ENCODE measurements at regions not wholly inside any gene's neighbourhood (a gene's known extent, or its start where the extent isn't known, plus 50 kb on each side); places are given as distances from the start of the nearest gene placed in this dataset.

DNA sequence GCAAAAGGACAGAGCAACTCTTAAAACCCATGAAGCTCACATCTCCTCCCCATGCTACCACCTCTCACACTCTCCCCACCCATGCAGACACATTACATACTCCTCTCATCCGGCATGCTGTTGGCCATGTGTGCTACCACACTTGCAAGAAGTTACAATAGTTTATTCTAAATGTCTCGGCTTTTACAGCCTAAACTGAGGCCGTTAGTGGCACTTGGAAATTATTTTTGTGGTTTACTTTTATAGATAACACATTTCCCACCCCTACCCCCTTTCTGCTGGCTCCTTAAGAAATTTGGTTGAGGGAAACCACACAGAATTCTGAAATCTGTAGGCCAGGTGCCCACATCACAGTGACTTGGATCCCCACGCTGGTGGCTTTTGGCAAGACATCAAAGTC is 141.1 kb upstream of the HHIP start:
- no peak for TF ChIP-seq CTCF (IDR thresholded peaks at IDR 0.05)
- no peak for ATAC-seq (ENCODE audit: low FRiP score)
- no peak for DNase-seq (ENCODE audit: low spot score)

DNA sequence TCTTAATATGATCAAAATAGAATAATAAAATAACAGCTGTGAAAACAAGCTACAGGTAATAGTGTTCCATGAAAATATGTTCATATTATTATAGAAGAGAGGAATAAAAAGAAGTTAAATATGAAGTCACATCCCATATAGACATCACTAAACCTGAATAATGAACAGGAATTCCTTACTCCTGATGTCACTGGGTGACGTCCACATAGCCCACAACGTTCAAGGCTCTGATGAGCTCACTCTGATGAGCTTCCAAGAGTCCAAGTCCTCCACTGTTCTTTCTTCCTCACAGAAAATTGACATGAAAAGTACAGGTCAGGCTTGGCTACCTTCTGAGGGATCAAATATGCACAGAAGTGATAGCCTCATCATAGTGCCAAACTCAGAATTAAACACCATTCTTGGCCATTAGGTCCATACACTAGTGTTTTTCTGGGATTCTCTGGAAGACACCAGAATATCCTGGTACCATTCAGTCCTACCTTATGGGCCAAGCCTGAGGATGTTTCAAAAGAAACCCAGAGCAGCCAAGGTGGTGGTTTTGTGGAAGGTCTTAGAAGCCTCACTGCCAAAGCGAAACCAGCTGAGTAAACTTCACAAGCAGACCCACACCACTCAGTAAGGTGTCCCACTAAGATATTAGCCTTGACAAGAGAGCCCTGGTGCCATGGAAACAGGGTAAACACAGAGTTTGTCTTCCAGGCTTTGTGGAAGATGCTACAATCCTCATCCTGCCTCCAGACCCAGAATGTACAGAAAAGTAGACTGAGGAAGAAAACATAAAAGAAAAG is 138.4 kb upstream of the HHIP start:
- no peak for TF ChIP-seq CTCF (IDR thresholded peaks at IDR 0.05)
- ATAC-seq (ENCODE audit: low FRiP score): no peak

GRCh38 chr4:144509088-144510015 is 136.6 kb upstream of the HHIP start:
- DNase-seq (ENCODE audit: low spot score) (no peak), ATAC-seq (ENCODE audit: low FRiP score) (no peak)
- no peak for TF ChIP-seq CTCF (IDR thresholded peaks at IDR 0.05)

More for the DNA sequence above, 138.4 kb upstream of the HHIP start:
- no peak for DNase-seq (ENCODE audit: low spot score)

DNA sequence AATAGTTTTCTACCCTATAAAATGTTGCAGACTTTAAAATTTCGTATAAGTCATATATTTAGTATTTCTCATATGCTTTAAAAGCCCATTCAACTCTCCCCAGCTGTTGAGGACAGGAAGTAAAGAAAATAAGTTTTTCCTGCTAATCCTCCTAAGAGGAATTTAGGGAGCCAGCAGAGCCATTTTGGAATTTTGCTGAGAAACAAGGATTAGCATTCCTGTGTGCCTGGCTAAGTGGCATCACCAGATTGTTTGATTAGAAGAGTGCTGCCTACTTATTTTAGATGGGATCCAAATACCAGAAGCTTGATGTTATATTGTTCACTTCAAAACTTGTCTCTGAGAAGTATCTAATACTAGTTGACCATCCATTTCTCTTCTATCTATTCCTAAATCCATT is 131.2 kb upstream of the HHIP start:
- no peak for ATAC-seq (ENCODE audit: low FRiP score)
- no peak for DNase-seq (ENCODE audit: low spot score)
- no peak for TF ChIP-seq CTCF (IDR thresholded peaks at IDR 0.05)

GRCh38 chr4:144518181-144518895 is 127.6 kb upstream of the HHIP start:
- no peak for TF ChIP-seq CTCF (IDR thresholded peaks at IDR 0.05)
- ATAC-seq (ENCODE audit: low FRiP score): no peak
- DNase-seq (ENCODE audit: low spot score): no peak

DNA sequence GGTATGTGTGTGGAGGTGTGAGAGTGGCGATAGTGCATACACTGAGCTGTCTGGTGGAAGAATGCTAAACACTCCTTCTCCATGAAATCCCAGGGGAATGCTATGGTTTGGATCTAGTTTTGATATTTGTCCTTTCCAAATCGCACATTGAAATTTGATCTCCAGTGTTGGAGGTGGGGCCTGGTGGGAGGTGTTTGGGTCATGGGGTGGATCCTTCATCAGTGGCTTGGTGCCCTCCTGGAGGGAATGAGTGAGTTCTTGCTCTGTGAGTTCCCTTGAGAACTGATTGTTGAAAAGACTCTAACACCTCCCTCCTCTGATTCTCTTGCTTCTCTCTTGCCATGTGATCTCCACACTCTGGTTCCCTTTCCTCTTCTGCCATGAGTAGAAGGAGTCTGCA is 114.1 kb upstream of the HHIP start:
- no peak for ATAC-seq (ENCODE audit: low FRiP score)
- no peak for TF ChIP-seq CTCF (IDR thresholded peaks at IDR 0.05)
- DNase-seq (ENCODE audit: low spot score): no peak

All from omental fat pad (tissue), 3 donors.